ENCODE measurements at regions not wholly inside any gene's neighbourhood (a gene's known extent, or its start where the extent isn't known, plus 50 kb on each side); places are given as distances from the start of the nearest gene placed in this dataset.
"Not testable (repeated sequence)": the region's sequence is repeated elsewhere in the genome, so short reads cannot be mapped to it uniquely, and the experiment has no call there.

- not testable (repeated sequence) for TF ChIP-seq POLR2A, CTCF (IDR thresholded peaks at IDR 0.05)
Measured at GRCh38 chrX:137934887-137935286, 369.0 kb downstream of the ZIC3 start.

All from lower leg skin (tissue), 3 donors.